HG03457 (cell line): ENCODE measurements at regions not wholly inside any gene's neighbourhood (a gene's known extent, or its start where the extent isn't known, plus 50 kb on each side); places are given as distances from the start of the nearest gene placed in this dataset.
"Not testable (repeated sequence)": the region's sequence is repeated elsewhere in the genome, so short reads cannot be mapped to it uniquely, and the experiment has no call there.

Source experiments
- ATAC-seq: cut with Tn5 transposase; IDR thresholded peaks from one replicate; pipeline ENCODE4 v1.9.1; 2021; ENCODE audit warnings: moderate number of reproducible peaks; ENCODE audit not compliant: unreplicated experiment

DNA sequence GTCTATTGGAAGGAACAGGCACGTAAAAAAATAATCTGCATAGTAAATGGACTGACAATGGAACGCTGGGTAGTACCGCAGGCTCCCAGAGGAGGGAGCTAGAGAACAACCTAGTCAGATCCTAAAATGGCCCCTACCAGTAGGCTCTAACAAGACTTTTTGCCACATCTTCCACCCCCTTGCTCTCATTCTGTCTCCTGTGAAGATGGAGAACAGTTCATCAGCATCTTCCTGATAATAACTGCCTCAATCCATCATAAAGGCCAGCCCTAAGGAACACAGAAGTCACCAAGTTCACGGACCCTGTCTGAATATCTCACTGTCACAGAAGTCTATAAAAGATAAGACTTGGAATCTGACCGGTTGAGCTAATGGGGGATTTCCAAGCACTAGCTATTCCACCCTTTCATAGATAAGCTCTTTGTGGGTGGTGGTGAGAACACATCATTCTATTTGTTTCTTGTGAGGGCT, 133.4 kb downstream of the SLC1A3 start:
- ATAC-seq, result no peak

DNA sequence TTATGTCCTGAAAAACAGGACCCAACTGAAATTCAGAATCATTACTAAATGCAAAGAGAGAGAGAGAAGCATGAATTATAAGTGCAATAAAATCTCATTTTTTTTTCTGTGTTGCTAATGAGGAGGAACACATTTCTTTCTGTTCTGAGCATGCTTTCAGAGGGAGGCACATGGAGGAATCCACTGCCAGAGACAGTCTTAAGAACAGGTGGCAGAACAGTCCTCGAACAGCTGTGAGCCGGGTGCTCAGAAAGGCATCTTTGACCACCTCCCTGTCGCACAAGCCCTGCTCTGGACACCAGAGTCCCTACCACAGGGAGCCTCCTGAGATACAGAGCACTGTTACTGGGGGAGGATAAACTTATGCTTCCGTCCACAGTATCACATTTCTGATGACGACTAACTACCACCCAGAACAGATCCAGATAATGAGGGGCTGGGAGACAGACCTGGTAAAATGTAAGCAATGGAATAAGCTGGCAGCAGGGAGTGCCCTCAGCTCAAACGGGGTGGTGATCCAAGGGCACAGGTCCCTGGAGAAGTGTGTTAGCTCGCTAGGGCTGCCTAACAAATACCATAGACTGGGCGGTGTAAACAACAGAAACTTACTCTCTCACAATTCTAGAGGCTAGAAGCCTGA, 134.0 kb downstream of the SLC1A3 start:
- no peak for ATAC-seq

DNA sequence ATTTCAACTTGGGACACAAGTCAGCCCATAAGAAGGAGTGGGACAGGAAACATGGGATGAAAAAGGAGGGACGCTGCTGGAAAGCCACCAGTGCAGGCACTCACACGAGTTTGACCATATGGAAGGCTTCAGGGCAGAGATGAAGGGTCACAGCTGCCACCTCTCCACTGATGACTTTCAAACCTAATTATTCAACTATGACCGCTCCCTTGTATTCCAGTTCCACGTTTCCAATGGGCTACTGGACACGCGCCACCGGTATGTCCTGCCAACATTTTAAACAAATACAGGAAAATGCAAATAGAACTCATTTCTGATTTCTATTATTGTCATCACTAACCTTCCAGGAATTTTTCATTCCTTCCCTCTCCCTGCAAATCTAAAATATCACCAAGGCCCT, 134.7 kb downstream of the SLC1A3 start:
- ATAC-seq, result no peak

DNA sequence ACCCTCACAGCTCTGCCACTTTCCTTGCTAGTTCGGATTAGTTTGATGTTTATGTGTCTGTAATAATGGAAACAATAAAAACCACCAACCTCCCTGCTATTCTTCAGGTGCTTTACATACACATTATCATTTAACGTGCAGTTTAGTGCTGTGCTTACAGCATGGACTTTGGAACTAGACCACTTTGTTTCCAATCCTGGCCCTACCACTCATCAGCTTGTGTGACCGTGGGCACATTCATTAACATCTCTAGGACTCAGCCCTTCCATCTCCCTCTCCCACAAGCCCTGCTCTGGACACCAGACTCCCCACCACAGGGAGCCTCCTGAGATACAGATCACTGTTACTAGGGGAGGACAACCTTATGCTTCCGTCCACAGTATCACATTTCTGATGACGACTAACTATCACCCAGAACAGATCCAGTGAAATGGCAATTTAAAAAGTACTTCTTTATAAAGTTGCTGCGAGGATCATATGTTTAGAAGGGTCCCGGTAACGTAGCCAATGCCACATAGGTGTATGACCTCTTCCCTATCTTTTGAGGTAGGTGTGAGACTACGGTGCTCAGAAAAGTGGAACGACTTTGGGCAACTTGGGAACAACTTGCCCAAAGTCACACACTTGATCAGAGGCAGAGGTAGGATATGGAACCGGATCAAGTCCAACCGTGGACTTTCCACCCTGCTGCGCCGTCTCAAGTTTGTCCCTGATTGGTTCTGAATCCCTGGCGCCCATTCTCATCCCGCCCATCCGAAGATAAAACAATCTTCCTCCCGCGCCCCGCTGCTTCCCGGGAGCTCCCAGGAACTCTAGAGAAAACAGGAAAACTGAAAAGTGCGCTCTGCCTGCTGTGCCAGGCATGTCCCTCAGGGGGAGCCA, 132.4 kb upstream of the NIPBL start:
- peak; percentile 13 for ATAC-seq

DNA sequence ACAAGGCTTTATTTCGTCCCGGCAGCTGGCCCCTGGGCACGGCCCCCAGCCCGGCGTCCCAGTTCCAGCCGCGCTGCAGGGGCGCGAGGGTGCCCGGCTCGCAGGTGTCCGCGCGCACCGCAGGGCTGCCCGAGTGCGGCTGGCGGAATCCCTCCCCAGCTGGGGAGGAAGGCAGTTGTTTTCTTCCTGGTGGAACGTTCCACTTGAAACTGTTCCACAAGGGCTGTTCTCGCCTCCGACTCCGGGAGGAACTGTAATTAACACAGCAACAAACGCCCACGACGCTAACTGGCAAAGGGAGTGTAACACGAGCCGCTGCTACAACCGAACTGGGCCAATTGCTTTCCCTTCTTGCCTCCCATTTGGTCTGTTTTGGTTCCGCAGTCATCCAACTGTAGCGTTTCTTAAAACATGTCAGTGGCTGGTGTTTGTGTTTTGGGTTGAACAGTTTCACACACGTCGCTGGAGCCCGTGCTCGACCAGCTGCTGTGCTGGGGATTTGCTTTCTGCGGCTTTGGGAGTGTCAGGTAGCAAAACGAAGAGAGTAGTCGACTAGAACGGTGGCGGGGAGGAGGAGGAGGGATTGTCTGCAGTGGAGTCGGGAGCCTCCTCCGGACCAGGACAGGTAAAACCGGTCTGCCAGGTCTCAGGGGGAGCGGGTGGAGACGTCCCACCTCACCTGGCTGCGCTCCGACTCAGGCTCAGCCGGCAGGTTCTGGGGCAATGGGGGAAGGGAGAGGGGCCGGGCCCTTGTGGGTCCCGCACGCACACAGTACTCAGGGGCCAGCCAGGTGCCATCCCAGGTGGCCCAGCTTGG, 131.6 kb upstream of the NIPBL start:
- ATAC-seq, result peak; percentile 63

DNA sequence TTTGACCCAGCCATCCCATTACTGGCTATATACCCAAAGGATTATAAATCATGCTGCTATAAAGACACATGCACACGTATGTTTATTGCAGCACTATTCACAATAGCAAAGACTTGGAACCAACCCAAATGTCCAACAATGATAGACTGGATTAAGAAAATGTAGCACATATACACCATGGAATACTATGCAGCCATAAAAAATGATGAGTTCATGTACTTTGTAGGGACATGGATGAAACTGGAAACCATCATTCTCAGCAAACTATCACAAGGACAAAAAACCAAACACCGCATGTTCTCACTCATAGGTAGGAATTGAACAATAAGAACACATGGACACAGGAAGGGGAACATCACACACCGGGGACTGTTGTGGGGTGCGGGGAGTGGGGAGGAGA, 128.8 kb upstream of the NIPBL start:
- ATAC-seq, result not testable (repeated sequence)

DNA sequence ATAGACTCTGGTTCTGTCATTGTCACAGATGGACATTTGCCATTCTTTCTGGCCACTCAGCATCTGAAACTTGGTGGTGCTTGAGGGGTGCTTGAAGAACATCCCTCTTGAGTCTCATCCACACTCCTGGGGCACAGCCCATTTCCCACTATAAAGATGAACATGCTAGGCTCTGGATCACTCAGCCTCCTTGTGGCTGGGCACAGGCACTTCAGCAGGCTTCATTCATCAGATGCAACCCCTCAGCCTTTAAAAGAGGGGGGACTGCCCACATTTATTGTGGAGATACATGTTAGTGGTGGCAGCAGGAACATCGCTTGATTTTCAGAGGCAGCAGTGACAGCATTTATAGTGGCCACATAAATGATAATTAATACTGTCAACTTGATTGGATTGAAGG, 124.7 kb upstream of the NIPBL start:
- ATAC-seq, result no peak

DNA sequence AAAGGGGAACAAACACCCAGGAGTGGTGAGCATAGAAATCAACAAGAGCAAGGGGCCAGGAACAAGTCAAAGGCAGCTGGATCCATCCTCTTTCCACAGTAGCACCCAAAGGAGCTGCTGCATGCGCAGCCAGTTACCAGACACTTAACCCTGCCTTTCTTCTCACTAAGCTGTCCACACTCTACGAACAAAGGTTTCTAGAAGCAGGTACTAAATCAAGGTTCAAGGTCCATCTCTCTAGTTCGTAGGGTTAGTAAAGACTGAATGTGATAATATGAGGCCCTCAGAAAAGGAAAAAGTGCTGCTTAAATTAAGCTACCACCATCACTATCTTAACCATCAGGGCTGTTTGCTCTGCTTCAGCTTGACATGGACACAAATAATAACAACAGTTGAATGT, 121.2 kb upstream of the NIPBL start:
- no peak for ATAC-seq

DNA sequence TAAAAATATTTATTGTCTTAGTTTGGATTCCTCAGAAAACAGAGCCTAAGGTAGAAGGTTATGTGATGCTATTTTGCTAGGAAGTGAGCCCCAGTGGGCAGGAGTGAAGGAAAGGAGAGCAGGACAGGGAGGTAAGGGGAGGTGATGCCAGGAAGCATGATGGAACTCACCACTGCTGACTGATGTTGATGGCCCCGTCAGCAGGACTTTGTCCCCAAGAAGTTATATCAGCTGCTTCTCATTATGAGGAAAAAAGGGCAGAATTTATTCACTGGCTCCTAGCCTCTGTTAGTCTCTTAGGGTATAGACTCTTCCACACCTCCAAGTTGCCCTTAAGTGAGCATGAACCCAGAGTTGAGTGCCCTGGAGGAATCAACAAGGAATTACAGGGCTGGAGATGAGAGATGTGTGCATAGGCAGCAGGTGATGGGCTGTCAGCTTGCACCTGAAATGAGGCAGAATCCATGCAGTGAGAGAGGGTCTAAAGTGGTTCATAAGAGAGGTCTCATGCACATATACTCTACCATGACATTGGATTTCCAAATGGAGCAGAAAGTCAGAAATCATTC, 120.6 kb upstream of the NIPBL start:
- ATAC-seq, result no peak

DNA sequence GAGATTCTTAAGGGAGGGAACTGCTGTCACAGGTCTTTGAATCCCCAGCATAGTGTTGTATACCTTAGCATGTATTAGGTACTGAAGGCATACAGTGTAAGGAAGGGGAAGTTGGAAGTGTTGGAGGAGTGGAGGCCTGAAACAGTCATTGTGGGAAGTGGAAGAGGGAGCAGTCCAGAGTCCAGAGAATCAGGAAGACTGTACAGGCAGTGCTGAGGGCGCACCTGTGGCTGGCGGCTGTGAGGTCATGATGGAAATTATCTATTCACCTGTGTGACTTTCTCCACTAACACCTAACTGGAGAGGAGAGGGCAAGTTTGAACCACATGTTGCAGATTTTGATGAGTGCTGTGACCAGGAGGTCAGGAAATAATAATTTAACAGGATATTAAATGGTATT, 119.7 kb upstream of the NIPBL start:
- ATAC-seq, result no peak

DNA sequence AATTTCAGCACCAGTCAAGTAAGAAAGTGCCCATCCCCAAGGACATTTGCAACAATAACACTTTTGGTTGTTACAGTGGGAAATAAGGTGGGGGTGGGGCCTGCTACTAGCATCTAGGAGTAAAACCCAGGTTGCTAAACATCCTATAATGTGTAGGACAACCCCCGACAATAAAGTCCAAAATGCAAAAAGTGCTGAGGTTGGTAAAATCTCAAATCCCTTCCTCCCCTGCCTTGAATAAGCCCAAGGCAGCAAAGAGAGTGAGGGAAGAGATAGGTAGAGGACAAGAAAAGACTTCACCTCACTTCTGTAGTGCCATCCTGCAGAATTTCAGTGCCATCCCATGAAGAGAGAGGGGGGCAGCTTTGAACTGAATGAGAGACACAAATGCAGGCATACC, 117.5 kb upstream of the NIPBL start:
- ATAC-seq, result no peak

DNA sequence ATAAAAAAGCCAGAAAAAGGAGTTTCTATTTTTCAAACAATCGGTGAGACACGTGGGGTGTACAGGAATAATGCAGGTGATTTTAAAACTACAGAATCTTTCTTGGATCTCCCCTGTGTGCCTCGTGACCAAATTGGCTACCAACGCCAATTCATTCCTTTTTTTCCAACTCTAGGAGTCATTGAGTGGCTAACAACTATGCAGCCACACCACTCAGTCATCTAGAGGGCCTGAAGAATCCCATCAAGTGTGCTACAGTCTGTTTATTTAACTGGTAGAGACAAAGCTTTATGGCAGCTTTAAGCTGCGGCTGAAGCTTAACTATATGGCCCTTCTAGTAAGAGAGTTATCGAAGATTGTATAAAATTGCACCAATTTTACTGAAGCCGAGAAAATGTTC, 113.1 kb upstream of the NIPBL start:
- no peak for ATAC-seq

DNA sequence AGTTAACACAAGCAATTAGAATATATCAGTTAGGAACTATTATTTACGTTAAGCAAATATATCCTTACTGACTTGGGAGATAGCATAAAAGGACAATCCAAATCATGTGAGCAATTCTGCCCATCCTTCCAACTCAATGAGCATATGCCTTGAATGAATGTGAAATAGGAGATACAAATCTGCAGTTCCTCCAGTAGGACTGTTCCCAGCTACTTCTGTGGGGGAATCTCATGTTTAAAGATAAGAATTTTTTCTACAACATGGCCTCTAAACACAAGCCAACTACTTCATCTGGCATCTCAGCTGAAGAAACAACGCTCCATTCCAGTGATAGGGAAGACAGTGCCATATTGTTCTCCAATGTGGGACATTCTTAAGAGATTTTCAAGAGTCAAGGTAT, 110.7 kb upstream of the NIPBL start:
- no peak for ATAC-seq

DNA sequence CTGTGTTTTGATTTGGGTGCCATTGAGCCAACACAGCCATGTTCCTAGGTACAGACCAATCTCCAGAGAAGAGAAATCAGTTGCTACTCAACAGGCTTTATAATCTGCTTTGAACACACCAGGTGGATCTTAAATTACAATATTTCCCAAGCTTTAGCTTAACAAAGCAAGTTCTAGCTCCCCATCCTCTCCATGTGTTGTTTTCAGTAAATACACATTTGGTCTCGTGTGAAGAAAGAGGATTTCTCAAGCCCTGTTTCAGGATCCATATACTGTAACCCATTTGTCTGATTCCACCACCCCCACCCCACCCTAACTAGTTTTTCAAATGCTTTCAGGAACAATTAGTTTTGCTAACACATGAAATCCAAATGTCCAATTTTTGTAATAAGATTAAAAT, 109.6 kb upstream of the NIPBL start:
- no peak for ATAC-seq

DNA sequence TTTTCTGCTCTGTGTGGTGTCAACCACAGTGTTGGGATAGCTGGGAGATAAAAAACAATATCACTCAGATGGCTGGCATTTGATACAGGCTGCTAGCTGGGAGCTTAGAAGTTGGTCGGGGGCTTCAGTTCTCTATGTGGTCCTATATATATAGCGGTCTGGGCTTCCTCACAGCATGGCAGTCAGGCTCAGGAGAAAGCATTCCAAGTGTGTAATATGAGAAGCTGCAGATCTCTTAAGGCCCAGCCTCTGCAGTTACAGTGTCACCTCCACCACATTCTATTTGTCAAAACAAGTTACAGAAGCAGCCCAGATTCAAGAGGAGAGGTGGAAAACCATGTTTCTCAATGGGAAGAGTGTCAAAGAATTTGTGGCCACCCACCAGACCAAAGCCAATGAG, 108.1 kb upstream of the NIPBL start:
- ATAC-seq, result no peak

DNA sequence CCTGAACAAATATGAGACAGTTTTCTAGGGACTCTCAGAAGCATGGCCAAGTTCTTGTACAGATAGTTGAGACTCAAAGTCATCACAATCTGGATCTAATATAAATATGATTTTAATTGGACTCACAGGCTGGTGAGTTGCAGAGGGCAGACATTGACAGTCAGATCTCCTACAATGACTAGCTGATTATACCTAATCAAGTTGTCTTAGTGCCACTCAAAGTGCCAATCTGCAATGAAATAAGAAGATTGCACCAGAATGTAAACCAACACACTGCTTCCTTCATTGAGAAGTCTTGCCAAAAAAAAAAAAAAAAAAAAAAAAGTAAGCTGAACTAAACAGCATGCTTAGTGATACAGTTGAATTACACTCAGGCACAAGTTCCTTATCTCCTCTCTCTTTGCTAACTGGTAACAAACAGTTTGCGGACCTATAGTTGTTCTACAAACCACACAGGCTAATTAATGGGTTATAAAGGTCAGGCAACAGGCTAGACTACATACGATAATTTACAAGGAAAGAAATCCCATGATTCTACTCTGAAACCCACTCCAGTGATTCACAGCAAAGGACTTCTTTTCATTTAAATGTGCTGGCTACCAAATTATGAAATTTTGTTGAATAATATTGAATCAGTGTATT, 107.3 kb upstream of the NIPBL start:
- ATAC-seq, result no peak

DNA sequence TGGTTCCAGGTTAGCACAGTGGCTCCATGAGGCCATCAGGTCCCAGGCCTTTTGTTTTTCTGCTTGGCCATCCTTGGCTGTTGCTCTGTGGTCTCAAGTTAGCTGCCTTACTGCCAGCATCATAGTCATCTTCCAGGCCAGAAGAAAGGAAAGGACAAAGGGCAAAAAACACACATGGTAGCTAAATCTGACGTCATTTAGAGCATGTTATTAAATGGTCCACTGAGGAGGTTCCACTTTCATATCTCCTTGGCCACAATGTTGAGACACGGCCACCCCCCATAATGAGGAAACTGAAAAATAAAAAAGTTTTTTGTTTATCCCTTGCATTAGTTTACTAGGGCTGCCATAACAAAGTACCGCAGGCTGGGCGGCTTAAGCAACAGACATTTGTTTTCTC, 106.4 kb upstream of the NIPBL start:
- no peak for ATAC-seq

DNA sequence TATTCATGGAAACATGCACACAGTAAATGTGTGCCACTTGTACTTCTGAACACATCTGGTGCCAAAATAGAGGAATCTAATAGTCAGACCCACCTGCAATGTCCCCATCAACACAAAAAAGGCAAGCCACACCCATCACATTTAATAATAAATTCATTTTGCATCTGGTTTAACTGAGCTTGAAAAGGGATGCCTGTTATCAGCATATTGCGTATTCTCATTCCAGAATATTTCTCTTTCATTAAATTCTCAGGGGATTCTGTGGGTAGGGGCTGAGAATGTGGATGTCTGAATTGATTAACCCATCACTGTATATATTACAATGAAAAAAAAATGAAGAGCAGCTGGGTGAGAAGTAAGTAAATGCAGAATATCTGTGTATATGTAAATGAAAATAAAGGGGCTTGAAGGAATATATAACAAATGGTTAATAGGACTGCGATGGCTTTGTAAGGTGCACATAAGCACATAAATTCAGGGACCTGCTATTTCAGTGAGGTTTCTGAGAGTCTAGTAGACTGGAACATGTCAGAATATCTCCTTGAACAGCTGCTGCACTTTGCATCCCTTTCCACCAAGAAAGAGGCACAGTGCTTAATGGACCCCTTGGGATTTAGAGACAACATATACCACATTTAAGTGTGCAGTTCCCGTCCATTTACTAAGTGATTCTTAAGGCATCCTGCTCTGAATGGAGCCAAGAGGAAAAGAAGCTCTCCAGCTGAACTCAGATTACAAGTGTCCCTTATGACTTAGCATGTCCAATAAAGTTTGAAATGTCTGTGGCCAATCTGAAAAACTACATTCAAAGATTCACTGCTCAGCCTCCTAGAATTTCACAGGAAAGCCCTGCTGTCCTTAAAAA, 104.1 kb upstream of the NIPBL start:
- no peak for ATAC-seq

DNA sequence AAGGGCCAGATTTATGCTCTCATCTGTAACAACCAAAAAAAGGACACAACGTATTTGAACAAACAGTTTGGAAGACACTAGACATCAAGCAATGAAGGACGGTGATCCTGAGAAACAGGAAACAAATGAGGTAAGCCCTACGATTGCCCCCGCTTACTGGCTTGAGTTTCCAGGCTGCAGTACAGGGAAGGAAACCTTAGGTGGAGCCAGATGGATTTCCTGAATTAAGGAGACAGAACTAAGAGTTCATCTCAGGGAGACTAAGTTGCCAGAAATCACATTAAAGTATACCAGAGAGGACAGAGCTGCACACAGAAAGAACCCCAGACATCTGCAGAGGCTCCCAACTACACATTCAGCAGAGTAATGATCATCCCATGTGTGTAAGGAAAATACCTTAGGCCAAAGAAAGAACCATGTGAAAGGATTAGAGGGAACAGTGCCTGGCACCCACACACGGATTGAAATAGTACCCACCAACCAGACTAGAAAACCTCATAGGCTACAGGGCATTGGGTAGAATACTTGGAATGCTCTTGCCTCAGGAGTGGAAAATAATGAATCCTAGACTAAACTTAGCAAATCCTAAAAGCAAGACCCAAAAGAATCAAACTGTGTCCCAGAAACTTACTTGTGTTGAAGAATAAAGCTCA, 99.3 kb upstream of the NIPBL start:
- ATAC-seq, result no peak
